Mucosa of gallbladder (tissue), 1 donor: ENCODE measurements at regions not wholly inside any gene's neighbourhood (a gene's known extent, or its start where the extent isn't known, plus 50 kb on each side); places are given as distances from the start of the nearest gene placed in this dataset.

Experiments
- DNase-seq: peaks from one replicate; pipeline ENCODE4 v3.0.0-alpha.2; 2020; ENCODE audit warnings: low spot score
- donor health status: DM: no; HTN: no; CAD: no.

- DNase-seq = no peak
These were observed 57.9 kb upstream of the TMEM72 start for GRCh38 chr10:44853148-44853734.

- no peak for DNase-seq
These were observed 57.3 kb upstream of the TMEM72 start for GRCh38 chr10:44853796-44854195.

DNA sequence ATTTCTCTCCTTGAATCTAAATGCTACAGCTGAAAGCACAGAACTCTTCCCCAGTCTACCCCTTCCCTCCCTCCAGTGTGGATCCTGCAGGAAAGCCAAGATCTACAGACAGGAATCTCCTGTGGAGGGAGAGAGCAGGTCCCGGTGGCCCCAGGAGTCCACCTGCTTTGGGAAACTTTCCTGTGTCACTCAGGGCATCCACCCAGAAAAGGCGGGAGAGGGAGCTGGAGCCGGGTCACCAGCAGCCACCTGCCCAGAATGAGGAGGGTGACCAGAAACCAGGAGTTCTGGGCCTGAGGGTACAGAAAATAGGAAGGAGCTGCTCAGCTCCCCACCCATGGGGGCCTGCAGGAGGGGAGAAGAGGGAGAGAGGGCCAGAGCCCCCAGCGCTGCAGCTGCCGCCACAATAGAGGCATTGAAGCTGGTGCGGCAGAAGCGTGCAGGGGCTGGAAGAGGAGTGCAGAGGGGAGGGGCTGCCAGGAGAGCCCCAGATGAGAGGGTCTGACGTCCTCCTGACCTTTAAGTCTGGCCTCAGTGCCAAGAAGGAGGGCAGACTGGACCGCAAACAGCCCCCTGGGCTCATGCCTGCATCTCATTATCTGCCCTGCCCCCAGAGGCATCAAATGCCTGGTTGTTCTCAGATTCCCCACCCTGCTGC is 56.3 kb upstream of the TMEM72 start:
- DNase-seq = no peak

GRCh38 chr10:44856696-44857095 is 54.4 kb upstream of the TMEM72 start:
- DNase-seq = no peak

GRCh38 chr10:44857363-44858016 is 53.6 kb upstream of the TMEM72 start:
- DNase-seq = peak; percentile 42

- DNase-seq = no peak
These were observed 53.1 kb upstream of the TMEM72 start for GRCh38 chr10:44858017-44858371.

DNA sequence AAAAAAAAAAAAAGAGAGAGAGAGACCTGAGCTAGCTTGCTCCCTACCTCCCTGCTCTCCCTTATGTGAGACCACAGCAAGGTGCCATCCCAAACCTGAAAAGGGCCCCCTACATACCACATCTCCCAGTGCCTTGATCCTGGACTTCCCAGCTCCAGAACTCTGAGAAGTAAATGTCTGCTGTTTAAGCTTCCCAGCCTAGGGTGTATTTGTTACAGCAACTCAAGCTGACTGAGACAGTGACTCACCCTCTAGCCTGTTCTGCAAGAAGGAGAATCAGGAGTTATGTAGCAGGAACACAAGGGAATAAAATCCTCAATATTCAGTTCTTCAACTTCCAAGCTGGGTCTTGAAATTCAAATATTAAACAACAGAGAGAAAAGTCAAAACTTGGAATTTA is 52.1 kb upstream of the TMEM72 start:
- peak; percentile 6 for DNase-seq

DNA sequence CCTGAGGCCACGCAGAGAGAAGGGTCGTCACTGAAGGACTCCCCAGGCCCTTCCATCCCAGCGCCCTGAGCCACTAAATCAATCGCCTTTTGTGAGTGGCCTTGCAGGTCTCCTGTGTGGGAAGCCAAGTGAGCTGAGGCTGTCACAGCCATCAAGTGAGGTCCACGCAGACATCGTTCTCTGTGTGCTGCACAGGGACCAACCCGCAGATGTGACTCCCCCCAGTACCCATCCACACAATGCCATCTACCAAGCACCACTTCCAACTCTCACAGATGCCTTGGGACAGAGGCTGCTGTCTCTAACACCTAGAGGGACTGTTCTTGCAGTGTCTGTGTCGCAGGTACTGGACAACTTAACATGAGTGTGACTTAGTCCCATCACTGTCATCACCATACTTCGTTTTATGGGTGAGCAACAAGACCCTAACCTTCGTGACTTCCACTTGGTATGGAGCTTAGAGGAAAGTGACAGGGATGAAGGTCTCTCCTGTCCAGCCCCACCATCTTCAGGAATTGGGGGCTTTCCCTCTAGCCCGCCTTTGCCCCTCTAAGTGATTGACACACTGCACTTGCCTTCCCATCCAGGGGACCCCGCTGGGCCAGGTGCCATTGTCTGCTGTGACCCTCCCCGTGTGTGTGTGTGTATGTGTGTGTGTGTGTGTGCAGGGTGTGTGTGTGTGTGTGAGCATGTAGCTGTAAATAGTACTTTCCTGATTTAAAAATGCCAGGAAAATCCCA is 51.4 kb upstream of the TMEM72 start:
- DNase-seq = no peak

DNA sequence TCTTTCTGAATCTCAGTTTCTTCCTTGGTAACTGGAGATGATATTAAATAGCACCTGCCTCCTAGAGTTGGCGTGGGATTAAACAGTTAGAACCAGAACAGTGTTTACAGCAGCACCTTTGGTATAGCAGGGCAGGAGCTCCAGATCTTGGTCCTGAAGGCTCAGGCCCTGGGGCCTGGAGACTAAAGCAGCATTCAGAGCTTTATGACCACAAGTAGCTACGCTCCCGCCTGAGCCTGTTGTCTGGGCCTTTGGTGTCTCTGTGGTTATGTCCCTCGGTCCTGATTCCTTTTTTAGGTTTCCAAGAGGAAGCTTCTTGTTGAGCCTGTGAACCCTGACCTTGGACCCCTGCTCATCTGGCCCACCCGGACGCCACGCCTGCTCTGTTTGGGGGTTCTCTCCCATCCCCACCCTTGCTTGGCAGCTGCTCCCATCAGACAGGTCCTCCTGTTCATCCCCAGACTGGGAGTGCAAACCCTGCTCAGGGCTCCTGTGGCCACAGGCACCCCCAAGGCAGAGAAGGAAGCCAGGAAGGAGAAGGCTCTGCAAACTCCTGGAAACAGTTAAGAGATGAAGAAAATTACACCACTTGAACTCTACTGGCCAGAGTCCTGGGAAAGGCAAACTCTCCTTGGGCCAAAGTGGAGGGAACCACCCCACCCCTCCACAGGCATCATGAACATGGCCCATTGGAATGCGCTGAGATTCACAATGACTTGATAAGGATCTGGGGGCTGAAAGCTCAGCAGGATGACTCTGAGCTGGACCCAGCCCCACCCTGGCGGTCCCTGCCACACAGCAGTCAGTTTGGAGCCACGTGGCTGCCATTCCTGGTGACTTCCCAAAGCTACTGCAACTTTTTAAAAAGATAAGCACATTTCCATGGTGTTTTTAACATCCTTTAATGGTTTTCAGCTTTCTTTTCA is 50.1 kb upstream of the TMEM72 start:
- no peak for DNase-seq
